8988T (cell line): ENCODE measurements at regions not wholly inside any gene's neighbourhood (a gene's known extent, or its start where the extent isn't known, plus 50 kb on each side); places are given as distances from the start of the nearest gene placed in this dataset.
A peak's percentile ranks its signal among the peaks of the same experiment; 100 is the strongest.

ENCODE experiments used
- DNase-seq: peaks from one replicate; pipeline ENCODE4 v3.0.0; 2011

DNA sequence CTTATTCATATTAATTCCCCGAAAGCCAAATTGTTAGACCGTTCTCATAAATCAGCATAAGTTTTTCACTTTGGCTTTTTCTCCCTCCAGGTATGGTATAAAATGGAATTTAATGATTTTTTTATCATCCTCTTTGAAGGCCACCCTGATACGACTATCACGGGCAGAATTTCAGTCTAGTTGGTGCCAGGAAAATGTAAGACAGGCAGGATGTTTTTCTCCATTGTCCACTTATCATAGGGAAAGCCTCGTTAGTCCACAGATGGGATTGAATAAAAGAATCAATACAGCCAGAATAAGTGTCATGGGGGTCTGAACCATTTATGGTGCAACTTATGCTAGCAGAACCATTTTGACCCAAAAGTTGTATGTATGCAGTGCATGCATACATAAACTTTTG is 566.0 kb upstream of the ARGLU1 start:
- DNase-seq = no peak

DNA sequence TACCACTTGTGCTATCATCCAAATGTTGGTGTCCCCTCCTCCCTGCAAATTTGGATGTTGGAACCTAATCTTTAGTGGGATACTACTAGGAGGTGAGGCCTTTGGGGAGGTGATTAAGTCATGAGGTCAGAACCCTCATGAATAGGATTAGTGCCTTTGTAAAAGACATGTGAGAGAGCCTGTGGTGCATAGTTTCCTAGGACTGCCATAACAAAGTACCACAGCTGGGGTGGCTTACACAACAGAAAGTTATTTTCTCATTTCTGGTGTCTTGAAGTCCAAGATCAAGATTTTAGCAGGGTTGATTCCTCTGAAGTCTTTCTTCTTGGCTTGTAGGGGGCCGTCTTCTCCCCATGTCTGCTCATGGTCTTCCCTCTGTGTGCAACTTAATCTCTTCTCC is 562.6 kb upstream of the ARGLU1 start:
- no peak for DNase-seq

DNA sequence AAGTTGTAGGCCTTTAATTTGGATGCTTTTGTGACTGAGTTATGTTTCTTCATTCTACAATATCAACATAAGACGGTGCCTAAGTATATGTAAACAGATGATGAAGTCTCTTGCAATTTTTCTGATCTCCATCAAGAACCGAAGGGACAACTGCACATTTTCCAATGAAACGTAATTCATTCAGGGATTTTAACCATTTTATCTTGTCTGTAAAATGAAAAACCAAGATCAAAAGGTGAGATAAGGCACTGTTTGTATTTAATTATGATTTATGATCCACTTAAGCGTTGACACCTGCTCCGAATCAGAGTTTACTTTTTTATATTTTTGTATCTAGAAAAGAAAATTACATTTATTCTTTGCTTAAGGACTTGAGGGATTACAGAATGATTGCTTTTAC is 556.8 kb upstream of the ARGLU1 start:
- DNase-seq = no peak

DNA sequence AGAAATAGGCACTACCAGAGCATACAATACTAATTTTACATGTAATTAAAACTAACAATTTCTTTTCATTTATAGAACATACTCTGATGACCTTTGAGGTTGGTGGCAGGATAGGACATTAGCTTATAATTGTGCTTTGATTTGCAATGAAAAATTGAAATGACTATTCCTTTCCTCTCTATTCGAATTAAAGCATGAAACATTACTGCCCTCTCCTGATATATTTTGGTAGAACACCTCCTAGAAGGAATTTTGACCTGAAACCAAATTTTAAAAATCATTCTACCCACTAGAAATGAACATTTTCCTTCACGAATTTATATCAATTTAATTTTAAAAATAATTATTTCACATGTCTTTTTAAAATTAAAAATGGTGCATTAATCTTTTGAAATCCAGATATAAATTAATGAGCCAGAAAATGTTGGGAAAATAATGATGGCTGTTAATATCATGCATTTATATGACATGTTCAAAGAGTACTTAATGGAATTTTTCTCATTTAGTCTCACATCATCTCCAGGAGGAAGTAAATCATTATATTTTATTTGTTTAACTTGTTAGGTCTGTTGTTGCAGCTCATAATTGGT is 556.3 kb upstream of the ARGLU1 start:
- DNase-seq = peak; percentile 7

DNA sequence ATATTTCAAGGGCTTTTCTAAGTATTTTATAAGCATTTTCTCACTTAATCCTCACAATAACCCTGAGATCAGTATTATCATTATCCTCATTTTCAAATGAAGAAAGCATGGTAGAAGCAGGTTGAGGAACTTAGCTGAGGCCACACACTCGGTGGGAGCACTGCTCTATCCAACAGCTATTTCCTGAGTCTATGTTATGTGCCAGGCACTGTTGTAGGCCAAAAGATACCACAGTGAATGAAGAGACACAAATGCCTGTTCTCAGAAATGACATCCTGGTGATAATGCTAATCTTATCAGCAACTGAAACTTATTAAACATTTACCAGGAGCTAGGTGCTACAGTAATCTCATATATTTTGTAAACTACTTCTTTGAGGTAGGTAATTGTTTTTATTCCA is 553.9 kb upstream of the ARGLU1 start:
- DNase-seq = no peak

DNA sequence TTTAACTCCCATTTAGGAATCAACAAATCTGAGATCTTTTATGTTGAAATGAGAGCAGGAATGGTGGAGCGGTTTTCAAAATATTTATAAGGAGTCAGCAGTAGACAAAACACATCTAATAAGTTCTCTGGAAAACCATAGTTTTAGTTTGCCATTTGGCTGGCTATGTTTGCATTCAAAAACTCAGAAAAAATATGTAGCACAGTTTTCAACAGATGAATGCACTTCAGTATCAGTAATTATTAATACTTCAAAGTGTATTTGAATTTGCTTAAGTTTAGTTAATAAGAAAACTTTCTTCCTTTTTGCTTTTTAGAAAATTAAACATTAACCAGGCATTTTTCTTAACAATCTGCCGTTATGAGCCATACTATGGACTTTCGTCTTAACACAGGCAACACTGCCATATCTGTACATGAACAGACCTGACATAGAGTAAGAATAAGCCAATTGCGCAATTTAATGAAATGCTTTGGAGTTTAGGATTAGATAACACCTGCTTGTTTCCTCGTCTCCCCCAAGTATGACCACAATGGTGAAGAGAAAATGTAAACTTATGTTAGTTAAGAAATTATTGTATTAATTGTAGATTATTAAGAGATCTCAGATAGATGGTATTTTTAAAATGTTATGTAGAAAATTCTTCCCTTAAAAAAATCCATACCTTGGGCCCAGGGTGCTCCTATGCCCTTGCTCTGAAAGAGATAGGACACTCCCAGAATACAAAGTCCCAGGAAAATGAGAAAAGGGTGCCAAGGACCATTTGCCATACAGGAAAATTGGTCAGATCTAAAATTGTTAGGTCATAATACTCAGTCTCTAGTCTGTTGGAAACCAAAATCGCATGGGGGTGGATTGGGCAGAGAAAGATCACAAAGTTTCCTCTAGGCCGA is 552.3 kb upstream of the ARGLU1 start:
- DNase-seq = no peak

DNA sequence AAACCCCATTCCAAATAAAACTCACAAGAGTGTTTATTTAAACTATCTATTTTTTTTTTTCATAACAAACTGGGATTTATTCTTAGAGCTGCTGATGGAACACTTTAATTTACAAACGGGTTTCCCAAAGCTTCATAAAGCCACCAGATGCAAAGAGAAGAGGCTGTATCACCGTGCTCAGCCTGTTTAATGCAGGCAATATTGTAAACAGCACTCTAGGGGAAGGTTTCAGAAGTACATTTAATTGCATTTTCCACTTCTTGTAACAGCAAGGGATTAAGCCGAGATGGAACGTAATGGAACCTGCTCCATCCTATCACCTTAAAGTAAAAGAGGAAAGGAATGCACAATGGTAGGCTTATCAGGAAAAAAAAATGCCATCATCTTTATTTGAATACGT is 550.6 kb upstream of the ARGLU1 start:
- no peak for DNase-seq

DNA sequence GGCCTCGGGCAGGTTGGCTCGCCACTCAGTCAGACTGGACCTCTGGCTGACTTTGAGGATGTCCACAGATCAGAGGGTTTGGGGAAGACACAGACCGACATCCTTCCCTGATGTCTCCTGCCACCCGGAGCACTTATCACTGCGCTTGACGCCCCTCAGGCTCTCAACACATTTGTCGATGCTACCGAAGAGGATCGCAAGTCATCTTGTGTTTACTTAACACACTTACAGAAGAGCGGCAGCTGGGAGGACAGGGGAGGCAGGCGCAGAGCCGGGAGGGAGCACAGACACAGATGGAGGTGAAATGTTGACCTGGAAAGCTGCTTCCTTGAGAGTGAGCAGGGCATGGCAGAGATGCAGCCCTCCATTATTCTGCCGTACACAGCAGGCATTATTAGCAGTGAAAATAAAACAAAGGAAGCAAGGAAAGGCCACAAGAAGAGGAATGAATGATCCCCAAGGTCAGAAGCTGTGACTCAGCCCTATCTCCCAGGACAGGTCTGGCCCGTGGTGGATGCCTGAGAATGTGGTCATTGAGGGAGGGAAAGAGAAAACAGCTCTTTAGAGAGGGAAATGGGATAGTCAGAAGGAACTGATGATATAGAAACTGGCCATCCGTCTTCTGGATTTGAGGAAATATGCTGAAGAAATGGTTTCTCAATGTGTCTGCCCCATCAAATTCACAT is 549.5 kb upstream of the ARGLU1 start:
- no peak for DNase-seq

DNA sequence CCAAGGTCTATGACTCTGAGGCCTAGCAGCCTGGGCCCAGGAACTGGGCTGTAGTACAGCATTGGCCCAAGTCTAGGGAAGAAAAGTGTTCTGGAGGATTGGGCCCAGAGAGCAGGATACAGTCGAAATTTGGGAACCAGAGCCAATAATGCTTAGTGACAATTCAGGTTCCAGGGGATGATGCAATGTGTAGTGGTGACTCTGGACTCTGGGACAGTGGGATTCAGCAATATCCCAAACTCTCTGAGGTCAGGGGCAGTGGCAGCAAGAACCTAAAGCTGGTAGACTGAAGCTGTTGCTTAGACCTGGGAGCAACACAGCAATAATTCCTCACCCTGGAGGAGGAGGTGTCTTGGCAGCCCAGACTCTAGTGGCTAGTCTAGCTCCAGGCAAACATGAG is 545.5 kb upstream of the ARGLU1 start:
- DNase-seq = no peak

DNA sequence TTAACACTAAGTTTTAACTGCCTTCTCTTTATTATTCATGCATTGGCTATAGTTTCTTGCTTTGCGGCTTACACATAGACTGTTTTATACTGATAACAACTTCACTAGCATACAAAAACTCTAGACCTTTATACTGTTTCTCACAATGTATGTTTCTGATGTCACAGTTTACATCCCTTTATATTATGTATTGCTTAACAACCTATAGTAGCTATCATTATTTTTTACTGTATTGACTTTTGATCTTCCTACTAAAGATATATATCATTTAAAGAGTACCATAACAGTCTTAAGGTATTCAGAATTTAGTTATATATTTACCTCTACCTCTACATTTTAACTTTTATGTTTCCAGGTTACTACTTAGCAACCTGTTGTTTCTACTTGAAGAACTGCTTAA is 543.3 kb upstream of the ARGLU1 start:
- no peak for DNase-seq

DNA sequence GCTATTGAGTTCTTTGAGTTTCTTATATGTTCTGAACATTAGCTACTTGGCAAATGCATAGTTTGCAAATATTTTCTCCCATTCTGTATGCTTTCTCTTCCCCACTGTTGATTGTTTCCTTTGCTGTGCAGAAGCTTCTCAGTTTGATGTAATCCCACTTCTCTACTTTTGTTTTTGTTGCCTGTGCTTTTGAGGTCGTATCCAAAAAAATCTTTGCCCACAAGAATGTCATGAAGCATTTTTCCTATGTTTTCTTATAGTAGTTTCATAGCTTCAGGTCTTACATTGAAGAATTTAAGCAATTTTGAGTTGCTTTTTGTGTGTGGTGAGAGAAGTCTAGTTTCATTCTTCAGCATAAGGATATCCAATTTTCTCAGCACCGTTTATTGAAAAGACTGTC is 536.7 kb upstream of the ARGLU1 start:
- DNase-seq = no peak

DNA sequence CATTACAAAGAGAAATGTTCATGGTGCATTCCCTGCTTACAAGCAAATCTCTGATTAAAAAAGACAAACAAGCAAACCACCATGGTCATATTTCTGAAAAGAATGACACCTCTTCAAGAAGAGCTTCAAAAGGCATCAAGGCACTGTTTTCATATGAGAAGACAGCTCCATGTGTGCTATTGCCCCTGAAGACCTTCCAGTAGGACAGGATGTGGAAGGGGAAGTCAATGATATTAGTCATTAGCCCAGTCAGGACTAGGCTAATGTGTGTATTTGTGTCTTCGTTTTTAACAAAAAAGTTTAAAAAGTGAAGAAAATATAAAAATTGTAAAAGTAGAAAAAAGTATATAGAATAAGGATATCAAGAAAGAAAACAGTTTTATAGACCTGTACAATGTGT is 534.7 kb upstream of the ARGLU1 start:
- DNase-seq = no peak

DNA sequence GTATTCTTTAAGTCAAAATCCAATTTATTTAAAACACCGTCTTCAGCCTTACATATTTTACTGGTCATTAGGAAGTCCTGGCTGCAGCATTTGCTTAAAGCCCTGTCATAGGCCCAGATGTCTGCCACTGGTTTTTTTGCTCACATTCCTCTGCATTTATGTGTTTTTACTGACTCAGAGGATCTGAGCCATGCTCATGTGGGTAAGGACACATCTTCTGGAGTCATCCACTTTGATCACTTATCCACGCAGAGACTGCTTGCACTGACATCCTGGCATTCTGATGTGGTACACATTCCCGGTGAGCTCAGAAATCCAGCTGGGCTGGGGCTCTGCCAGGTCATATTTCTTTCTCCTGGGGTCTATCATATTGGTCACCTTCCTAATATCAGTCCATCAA is 531.7 kb upstream of the ARGLU1 start:
- DNase-seq = no peak

DNA sequence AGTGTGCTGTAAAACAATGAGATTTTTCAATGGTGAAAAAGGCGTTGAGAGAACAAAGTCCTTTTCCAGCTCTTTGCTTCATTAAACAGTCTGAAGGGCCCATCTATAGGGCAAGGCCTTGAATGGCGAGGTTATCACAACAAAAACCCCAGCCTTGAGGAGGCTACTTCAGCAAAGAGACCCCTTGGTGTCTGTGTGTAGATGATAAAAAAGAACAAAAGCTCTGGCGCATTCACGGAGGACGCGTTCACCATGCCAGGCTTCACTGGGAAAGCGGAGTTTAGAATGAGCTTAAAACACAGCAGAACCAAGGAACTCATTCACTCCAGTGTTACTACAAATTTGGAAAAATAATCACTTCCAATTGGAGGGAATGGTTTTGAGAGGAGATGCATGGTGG is 530.0 kb upstream of the ARGLU1 start:
- DNase-seq = no peak

DNA sequence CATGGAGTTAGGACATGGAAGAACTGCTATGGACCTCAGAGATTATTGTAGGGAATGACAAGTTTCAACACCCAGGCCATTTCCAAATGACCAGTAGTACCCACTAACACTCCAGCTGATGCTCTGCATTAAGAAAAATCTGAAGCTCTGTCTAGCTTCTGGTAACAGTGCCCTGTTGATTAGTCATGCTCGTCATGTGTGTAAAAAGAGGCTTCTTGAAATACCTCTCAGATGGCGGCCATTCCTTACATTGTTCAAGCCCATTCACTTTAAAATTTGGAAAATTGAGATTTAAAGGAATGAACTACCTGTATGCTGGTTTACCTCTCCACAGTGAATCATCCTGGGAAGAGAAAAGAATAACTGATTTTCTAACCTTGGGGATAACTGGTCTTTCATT is 527.9 kb upstream of the ARGLU1 start:
- no peak for DNase-seq

DNA sequence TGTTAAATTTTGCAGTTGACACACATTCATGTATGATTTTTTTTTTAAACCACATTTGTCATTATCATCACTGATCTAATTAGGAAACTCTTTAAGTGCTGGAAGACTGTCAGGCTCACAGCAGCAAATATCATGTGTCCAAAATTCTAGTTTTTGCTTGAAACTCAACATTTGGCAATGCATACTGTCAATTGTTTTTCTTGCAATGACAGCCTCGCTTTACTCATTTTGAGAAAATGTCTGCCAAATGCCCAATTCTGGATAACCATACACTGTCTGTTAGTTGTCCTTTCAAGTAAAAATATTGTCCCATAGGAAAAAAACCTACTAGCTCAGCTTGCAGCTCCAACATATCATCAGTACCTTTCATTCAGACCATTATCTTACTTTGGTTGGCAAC is 523.9 kb upstream of the ARGLU1 start:
- DNase-seq = no peak

DNA sequence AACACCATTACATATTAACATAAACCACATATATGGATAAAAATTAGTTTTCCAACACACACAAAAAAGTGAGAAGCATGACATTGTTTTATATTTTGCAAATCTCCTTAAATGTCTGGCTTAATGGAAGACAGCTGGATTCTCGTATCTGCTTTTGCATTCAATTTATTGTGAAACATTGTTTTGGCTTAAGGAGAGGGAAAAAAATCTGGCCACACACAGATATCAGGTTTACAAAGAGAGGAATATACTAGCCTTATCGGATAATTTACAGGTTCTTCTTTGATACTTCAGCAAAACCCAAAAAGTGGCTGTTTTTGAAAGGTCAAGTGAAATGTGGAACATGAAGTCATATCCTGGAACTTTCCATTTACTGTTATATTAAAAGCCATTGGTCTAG is 523.5 kb upstream of the ARGLU1 start:
- no peak for DNase-seq

DNA sequence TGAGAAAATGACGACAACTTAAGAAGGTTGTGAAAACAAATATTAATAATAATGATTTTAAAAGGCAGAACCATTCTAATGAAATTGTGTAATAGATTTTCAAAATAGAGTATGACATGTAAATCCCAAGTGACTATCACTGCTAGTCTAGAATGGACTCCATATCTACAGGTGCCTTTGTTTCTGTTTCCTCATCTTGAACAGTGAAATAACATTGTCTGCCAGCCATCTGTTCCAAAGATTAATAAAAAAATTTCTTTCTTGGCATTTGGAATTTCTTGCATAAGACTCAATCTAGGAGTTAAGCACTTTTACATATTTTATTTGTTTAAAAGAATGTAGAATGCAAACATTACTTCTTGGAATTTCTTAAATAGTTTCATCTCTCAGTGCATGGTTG is 520.1 kb upstream of the ARGLU1 start:
- DNase-seq = no peak

DNA sequence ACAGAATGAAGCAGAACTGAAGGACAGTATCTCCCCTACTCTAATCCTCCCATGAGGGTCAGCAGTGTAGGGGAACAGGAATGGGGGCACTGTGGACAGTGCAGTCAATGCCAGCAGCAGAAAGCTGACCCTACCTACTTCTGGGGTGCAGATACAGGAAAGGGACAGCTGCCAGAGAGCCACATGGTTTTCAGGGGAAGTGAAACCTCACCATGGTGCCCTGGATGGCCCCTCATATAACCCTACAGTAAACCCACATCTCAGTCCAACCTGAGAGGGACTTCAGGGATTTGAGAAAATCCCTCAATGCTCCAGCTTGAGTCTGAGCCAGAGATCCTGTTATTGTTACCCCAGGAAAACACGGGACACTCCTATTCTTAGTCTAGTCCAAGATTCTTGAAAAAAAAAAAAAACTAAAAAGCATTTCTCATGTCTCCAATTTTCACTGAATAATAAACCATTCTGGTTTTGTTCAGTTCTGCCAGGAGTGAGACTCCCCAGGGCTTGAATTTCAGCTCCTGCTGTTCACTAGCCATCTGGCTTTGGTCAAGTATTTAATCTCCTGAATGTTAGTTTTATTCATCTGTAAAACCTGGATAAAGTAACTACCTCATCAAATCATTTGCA is 511.6 kb upstream of the ARGLU1 start:
- DNase-seq = no peak

DNA sequence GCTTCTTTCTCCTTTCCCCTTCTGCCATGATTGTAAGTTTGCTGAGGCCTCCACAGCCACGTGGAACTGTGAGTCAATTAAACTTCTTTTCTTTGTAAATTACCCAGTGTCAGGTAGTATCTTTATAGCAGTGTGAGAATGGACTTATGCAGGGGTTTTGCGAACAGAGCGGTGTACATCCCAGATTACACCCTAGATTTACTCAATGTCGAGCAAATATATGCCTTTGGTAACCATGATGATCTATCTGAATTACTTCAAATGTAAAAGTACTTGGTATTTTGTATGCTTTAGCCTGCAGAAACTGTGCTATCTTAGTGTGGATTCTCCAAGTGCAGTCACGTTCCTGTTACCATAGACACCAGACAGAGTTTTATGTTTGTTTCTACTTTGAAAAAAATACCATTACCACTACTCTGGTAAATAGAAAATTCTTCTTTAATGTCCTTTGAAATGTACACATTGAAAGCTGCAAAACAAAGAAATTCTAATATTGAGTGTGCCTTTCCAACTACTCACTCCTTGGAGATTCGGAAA is 510.4 kb upstream of the ARGLU1 start:
- no peak for DNase-seq

DNA sequence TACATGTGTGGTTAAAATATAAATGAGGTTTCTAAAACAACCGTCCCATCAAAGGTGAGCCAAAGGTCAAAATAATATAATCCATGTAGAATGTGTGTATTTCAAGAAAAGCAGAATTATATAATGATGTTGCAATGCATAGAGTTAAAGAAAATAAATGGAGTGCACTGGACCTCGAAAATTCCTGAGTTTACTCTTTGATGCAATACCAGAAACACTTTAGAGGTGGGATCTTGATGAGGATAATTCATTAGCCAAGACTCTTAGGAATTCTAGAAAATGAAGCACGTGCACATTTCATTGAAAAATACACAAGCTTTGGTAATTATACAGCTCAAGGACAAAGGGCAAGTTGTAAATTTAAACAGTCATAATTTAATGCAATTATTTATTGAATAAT is 508.9 kb upstream of the ARGLU1 start:
- DNase-seq = no peak

DNA sequence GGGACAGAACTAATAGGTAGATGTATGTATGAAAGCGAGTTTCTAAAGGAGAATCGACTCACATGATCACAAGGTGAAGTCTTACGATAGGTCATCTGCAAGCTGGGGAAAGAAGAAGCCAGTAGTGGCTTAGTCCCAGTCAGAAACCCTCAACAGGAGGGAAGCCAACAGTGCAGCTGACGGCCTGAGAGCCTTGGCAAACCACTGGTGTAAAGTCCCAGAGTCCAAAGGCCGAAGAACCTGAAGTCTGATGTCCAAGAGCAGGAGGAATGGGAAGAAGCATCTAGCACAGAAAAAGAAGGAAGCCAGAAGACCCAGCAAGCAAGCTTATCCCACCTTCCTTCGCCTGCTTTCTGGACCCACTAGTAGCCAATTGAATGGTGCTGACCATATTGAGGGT is 507.6 kb upstream of the ARGLU1 start:
- no peak for DNase-seq

DNA sequence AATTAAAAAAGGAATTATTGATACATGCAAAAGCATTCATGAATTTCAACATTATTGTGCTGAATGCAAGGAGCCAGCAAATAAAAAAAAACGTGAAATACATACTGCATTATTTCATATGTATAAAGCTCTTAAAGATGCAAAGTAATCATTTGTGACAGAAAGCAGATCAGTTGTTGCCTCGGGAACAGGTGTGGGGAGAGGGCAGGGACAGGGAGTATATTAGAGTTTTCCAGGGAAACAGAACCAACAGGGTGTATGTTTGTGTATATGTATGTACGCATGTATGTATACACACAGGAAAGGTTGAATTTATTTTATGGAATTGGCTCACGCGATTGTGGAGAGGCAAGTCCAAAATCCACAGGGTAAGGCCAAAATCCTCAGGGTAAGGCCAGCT is 502.9 kb upstream of the ARGLU1 start:
- no peak for DNase-seq
